Right lobe of liver (tissue), 4 donors: ENCODE measurements at regions not wholly inside any gene's neighbourhood (a gene's known extent, or its start where the extent isn't known, plus 50 kb on each side); places are given as distances from the start of the nearest gene placed in this dataset.

Source experiments
- POLR2A ChIP-seq: fragments of 450-650 bp; IDR thresholded peaks from one replicate; pipeline ENCODE4 v1.6.1; 2017; ENCODE audit warnings: antibody characterized with exemption, mild to moderate bottlenecking
- TF ChIP-seq, protein P1 (sequence below), 4 donors: fragments of 200-600 bp in 3 of 4; fragments of 450-650 bp in 1 of 4; IDR thresholded peaks; one replicate each; pipeline versions ENCODE4 v1.5.1 to v1.8.0; 2016 to 2022; ENCODE audit warnings: antibody characterized with exemption in 4 of 4, mild to moderate bottlenecking in 2 of 4
- donor health status: DM: no; HTN: no; CAD: no.
- donor health status: DM: no; HTN: no; CAD: no.
- donor health status: DM: no; HTN: yes; CAD: no.

DNA sequence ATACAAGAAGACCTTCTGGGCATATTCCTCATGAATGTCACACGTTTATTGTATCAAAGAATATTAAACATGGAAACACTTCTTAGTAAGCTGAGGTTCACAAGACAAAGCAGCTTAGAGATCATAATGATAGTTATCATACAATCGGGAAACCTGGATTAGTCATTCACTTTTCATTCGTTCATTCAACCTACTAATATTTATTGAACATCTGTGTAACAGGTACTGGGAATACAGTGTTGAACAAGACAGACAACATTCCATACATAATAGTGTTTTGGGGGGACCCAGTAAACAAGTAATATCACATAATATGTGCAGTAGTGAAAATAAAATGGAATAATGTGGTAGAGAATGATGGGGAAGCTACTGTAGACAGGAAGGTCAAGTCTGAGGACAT, 100.6 kb upstream of the GRIP1 start:
- TF ChIP-seq POLR2A: no peak
- TF ChIP-seq, protein P1, sequence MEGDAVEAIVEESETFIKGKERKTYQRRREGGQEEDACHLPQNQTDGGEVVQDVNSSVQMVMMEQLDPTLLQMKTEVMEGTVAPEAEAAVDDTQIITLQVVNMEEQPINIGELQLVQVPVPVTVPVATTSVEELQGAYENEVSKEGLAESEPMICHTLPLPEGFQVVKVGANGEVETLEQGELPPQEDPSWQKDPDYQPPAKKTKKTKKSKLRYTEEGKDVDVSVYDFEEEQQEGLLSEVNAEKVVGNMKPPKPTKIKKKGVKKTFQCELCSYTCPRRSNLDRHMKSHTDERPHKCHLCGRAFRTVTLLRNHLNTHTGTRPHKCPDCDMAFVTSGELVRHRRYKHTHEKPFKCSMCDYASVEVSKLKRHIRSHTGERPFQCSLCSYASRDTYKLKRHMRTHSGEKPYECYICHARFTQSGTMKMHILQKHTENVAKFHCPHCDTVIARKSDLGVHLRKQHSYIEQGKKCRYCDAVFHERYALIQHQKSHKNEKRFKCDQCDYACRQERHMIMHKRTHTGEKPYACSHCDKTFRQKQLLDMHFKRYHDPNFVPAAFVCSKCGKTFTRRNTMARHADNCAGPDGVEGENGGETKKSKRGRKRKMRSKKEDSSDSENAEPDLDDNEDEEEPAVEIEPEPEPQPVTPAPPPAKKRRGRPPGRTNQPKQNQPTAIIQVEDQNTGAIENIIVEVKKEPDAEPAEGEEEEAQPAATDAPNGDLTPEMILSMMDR (IDR thresholded peaks at IDR 0.05): no peak
